NCI-H1105 (cell line): ENCODE measurements at regions not wholly inside any gene's neighbourhood (a gene's known extent, or its start where the extent isn't known, plus 50 kb on each side); places are given as distances from the start of the nearest gene placed in this dataset.
"Not testable (repeated sequence)": the region's sequence is repeated elsewhere in the genome, so short reads cannot be mapped to it uniquely, and the experiment has no call there.

Experiments
- DNase-seq: peaks from one replicate; lab custom pipeline; 2025; lab: John Stamatoyannopoulos, UW

DNA sequence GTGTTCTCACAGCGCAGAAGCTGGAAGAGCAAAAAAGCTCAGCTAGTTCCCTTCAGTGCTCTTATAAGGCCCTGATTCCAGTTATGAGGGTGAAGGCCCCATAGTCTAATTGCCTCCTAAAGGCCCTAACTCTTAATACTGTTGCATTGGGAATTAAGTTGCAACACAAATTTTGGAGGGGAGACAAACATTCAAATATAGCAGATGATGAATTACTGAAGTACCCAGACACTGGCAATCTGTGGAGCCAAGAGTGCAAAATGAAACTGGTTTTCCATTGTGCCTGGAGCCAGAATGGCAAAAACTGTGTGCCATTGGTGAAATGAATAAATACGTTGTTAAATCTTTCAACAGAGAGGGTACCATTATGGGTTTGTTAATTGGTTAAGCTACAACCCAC is 356.0 kb downstream of the PPARGC1A start:
- DNase-seq: no peak

DNA sequence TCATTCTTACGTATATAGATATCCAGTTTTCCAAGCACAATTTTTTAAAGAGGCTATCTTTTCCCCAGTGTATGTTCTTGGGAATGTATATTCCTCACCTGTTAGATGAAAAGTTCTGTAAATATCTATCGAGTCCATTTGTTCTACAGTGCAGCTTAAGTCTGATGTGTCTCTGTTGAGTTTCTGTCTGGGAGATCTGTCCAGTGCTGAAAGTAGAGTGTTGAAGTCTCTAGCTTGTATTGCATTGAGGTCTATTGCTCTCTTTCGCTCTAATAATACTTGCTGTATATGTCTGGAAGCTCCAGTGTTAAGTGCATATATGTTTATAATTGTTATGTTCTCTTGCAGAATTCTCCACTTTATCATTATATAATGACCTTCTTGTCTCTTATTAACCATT is 373.1 kb downstream of the PPARGC1A start:
- no peak for DNase-seq

- DNase-seq: no peak
These were observed 385.8 kb downstream of the PPARGC1A start for GRCh38 chr4:23504083-23504482.

- peak; percentile 7 for DNase-seq
These were observed 388.9 kb downstream of the PPARGC1A start for GRCh38 chr4:23500894-23501449.

DNA sequence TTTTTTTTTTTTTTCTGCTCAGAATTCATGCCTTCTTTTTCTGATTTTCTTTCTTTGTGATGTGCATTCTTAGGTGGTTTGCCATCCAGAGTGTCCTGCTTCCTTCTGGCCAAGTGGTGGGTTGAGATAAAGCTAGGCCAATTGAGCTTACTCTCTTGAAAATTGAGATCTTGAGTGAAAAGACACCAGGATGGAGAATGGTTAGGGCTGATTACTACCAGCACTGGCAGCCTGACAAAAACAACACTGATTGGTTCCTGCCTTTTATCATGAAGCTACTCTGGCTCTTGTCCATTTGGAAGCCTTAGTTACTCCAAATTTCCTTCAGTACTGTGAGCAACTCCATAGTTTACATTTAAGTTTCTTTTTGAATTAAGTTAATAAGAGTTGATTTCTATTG is 404.0 kb downstream of the PPARGC1A start:
- DNase-seq: no peak

DNA sequence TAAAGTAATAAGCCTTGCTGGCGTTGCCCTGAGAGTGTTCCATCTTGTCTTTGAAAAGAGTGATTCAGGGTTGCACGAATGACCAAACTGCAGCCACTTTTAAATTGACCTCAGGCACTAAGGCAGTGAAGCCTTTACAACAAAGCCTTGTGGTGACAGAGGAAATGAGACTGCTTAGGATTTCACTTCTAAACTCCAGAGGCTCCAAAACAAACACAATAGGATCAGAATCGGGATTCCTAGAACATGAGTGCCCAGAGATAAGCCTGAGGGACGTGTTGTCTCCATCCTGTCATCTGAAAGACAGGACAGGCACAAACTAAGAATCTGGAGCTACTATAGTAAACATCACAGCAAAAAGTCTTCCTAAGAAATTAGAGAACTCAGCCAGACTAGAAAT is 405.2 kb downstream of the PPARGC1A start:
- no peak for DNase-seq

GRCh38 chr4:23483320-23483960 is 406.4 kb downstream of the PPARGC1A start:
- no peak for DNase-seq

DNA sequence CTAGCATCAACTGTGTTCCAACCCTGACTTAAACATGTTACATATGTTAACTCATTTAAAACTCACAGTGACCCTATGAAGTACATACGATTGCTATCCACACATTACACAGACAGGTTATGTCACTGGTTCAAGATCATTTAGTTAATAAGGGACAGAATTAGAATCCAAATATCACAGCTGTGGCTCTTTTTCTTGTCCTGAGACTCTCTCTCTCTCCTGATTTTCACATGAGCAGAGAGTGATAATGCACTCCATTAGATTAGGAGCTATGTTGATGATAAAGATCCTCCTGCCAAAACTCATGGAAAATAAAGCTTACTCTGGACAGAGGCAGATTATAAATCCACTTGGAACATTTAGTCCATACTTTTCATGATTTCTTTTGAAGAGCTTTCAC is 408.3 kb downstream of the PPARGC1A start:
- DNase-seq: no peak

- no peak for DNase-seq
These were observed 411.9 kb downstream of the PPARGC1A start for GRCh38 chr4:23477905-23478304.

GRCh38 chr4:23476515-23477090 is 413.2 kb downstream of the PPARGC1A start:
- DNase-seq: no peak

GRCh38 chr4:23463071-23463470 is 426.8 kb downstream of the PPARGC1A start:
- no peak for DNase-seq

DNA sequence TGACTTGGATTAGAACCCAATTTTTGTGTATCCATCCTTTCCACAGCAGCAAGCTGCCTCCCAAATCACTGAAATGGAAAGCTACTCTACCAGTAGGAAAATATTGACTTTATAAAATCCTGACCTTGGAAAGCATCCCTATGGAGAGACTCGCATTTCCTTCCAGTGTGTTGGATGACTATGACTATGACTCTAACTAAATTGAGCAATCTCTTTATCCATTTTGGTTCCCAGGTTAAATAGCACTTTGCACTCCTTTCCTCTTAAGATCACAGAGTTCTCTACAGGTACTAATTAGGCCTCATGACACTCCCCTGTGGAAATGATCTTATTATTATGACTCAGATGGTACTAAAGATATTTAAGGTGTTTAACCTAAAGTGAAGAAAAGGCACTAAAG is 431.8 kb downstream of the PPARGC1A start:
- DNase-seq: no peak

DNA sequence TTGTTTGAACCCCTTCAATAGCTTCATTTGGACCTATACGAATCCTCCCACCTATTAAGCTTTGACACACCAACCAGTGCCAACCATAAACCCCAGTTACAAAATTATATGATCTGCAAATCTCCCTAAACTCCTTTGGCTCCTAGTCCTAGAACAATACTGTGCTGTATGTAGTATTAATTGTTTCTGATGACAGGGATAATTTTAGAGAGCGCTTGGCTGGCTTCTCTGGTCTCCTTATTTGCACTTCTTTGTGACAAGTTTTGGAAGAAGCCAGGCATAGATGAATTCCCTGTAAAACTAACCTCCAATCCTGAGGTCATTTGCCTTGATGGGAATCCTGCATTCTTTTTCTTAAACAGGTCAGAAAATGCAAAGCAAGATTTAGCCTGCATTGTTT is 433.0 kb downstream of the PPARGC1A start:
- no peak for DNase-seq

GRCh38 chr4:23455456-23456158 is 434.2 kb downstream of the PPARGC1A start:
- no peak for DNase-seq

GRCh38 chr4:23441530-23442069 is 448.2 kb downstream of the PPARGC1A start:
- no peak for DNase-seq

GRCh38 chr4:23438764-23439163 is 451.1 kb downstream of the PPARGC1A start:
- no peak for DNase-seq

GRCh38 chr4:23429497-23429896 is 460.4 kb downstream of the PPARGC1A start:
- no peak for DNase-seq

DNA sequence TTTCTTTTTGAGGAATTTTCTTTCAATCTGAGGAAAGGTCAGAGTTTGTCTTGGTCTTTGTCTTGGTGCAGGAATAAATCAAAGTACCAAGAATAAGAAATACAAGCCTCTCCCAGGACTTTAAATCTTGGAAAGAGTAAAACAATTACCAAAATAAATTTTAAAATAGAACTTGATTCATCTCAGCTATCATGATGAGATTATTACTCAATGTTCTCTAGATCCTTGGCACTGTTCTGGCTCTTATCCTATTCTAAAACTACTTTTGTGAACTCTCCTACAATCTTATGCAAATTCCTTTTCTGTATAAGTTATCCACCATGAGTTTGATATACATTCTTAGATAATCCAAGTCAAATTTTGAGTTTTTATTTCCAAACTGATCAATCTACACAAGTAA is 464.3 kb downstream of the PPARGC1A start:
- no peak for DNase-seq

GRCh38 chr4:23423540-23423939 is 466.3 kb downstream of the PPARGC1A start:
- no peak for DNase-seq

- no peak for DNase-seq
These were observed 467.0 kb downstream of the PPARGC1A start for GRCh38 chr4:23422878-23423277.

DNA sequence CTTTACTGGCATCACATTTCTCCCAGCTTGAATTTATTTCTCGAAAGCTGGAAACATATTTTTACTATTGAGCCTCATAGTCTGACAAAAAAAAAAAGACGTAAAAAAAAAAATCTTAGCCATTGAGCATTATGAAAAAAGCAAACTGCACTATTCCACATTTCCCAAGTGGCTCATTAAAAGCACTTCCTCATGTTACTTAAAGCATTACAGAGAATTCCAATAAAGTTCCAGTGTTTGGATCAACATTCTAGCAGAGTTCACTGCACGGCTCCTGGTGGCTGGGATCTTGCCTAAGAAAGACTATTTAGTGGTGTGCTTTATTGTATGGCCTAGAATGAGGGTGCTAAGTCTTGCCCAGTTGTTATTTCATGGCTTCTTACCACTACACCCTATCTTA is 476.2 kb downstream of the PPARGC1A start:
- no peak for DNase-seq

- DNase-seq: no peak
These were observed 477.1 kb downstream of the PPARGC1A start for GRCh38 chr4:23412701-23413100.

GRCh38 chr4:23408913-23409312 is 480.9 kb downstream of the PPARGC1A start:
- not testable (repeated sequence) for DNase-seq
